SK-N-SH (cell line): ENCODE measurements at regions not wholly inside any gene's neighbourhood (a gene's known extent, or its start where the extent isn't known, plus 50 kb on each side); places are given as distances from the start of the nearest gene placed in this dataset.

Experiments
- CTCF ChIA-PET: fragments of 300-600, 350-600 bp; formaldehyde crosslinking; extraction: SDS; loops from one replicate; lab custom pipeline; 2021; lab: Yijun Ruan, JAX
- POLR2A ChIA-PET: fragments of 350-600 bp; sonication (Branson Sonifier 250); formaldehyde crosslinking; extraction: SDS; loops from one replicate; lab custom pipeline; 2020; ENCODE audit warnings: antibody characterized with exemption, inconsistent platforms; lab: Yijun Ruan, JAX
- DNase-seq: peaks from one replicate; pipeline ENCODE4 v3.0.0; 2012
- H2AFZ ChIP-seq: fragments of 200-600 bp; sonication (generic); 2 replicates; pipeline ENCODE4 v1.8.1; 2016; ENCODE audit warnings: antibody characterized with exemption, mild to moderate bottlenecking, low read depth
- H3F3A ChIP-seq: fragments of 200-600 bp; sonication (generic); replicated peaks from 2 replicates; pipeline ENCODE3; 2016; ENCODE audit warnings: antibody characterized with exemption, mild to moderate bottlenecking; ENCODE audit not compliant: insufficient read depth
- H3K27ac ChIP-seq, 2 experiments: fragments of 200-500 bp in 1 of 2; fragments of 200-600 bp in 1 of 2; sonication (Bioruptor generic) in 1 of 2; sonication (generic), shearing (Covaris generic) in 1 of 2; 2 replicates each; pipeline versions ENCODE4 v1.5.1 to v1.6.1; 2014 to 2016; ENCODE audit warnings: low read depth in 2 of 2, inconsistent platforms in 1 of 2, low read length in 1 of 2, mild to moderate bottlenecking in 1 of 2, mixed read lengths in 1 of 2
- H3K27me3 ChIP-seq: fragments of 200-600 bp; sonication (generic), shearing (Covaris generic); 2 replicates; pipeline ENCODE4 v1.6.1; 2016; ENCODE audit warnings: mixed run types; ENCODE audit not compliant: insufficient read depth
- H3K36me3 ChIP-seq, 2 experiments: fragments of 200-500 bp in 1 of 2; fragments of 200-600 bp in 1 of 2; sonication (Bioruptor generic) in 1 of 2; sonication (generic) in 1 of 2; replicated peaks in 1 of 2; 2 replicates each; pipeline versions ENCODE3 to v1.5.1; 2014 to 2016; ENCODE audit warnings: low read length in 1 of 2, mild to moderate bottlenecking in 1 of 2; ENCODE audit not compliant: insufficient read depth in 2 of 2, control insufficient read depth in 1 of 2
- H3K4me1 ChIP-seq, 2 experiments: fragments of 200-500 bp in 1 of 2; fragments of 200-600 bp in 1 of 2; sonication (Bioruptor generic) in 1 of 2; sonication (generic), shearing (Covaris generic) in 1 of 2; 2 replicates each; pipeline versions ENCODE4 v1.5.1 to v1.6.1; 2014 to 2016; ENCODE audit warnings: low read depth in 1 of 2, low read length in 1 of 2, mixed run types in 1 of 2; ENCODE audit not compliant: insufficient read depth in 2 of 2, control insufficient read depth in 1 of 2
- H3K4me2 ChIP-seq: fragments of 200-600 bp; sonication (generic), shearing (Covaris generic); 2 replicates; pipeline ENCODE4 v1.6.1; 2017; ENCODE audit warnings: mixed run types
- H3K4me3 ChIP-seq, 2 experiments: fragments of 200-500 bp in 1 of 2; fragments of 200-600 bp in 1 of 2; sonication (Bioruptor generic) in 1 of 2; sonication (generic), shearing (Covaris generic) in 1 of 2; 2 replicates each; pipeline versions ENCODE4 v1.5.1 to v1.8.1; 2014 to 2016; ENCODE audit warnings: low read depth in 2 of 2, inconsistent platforms in 1 of 2, low read length in 1 of 2, mild to moderate bottlenecking in 1 of 2, mixed read lengths in 1 of 2, moderate library complexity in 1 of 2
- H3K79me2 ChIP-seq: fragments of 200-600 bp; sonication (generic); 2 replicates; pipeline ENCODE4 v1.8.1; 2017; ENCODE audit warnings: mild to moderate bottlenecking; ENCODE audit not compliant: insufficient read depth
- H3K9ac ChIP-seq: fragments of 200-600 bp; sonication (generic); 2 replicates; pipeline ENCODE4 v1.6.1; 2017; ENCODE audit warnings: mixed run types
- H3K9me2 ChIP-seq: fragments of 200-600 bp; sonication (generic); 2 replicates; pipeline ENCODE4 v1.6.1; 2017; ENCODE audit warnings: mixed run types
- H3K9me3 ChIP-seq: fragments of 200-600 bp; sonication (generic); 2 replicates; pipeline ENCODE4 v1.6.1; 2017; ENCODE audit warnings: mixed run types, mild to moderate bottlenecking, moderate library complexity
- H4K20me1 ChIP-seq: fragments of 200-600 bp; sonication (generic); 2 replicates; pipeline ENCODE4 v1.6.1; 2017; ENCODE audit warnings: mild to moderate bottlenecking, mixed run types; ENCODE audit not compliant: insufficient read depth
- EZH2phosphoT487 ChIP-seq: fragments of 200-600 bp; sonication (generic); IDR thresholded peaks from 2 replicates; pipeline ENCODE4 v1.6.1; 2017; ENCODE audit warnings: low read depth, mixed run types, mild to moderate bottlenecking, antibody characterized with exemption, moderate library complexity, borderline replicate concordance
- FOSL2 ChIP-seq: IDR thresholded peaks from 2 replicates; pipeline ENCODE4 v1.4.0; 2012; ENCODE audit warnings: low read depth, mild to moderate bottlenecking, moderate library complexity, borderline replicate concordance
- FOXJ3 ChIP-seq: sonication (generic); formaldehyde crosslinking; IDR thresholded peaks from 2 replicates; pipeline ENCODE4 v1.5.1; 2020; ENCODE audit warnings: mild to moderate bottlenecking, missing genetic modification reagents
- IRF3 ChIP-seq: fragments of 150-350 bp; IDR thresholded peaks from 2 replicates; pipeline ENCODE4 v1.6.1; 2016; ENCODE audit warnings: mild to moderate bottlenecking, low read depth, low read length
- MXI1 ChIP-seq: IDR thresholded peaks from 2 replicates; pipeline ENCODE4 v1.6.1; 2012; ENCODE audit warnings: mild to moderate bottlenecking, low read depth, low read length, improper control_type of control experiment
- NRF1 ChIP-seq: IDR thresholded peaks from 2 replicates; pipeline ENCODE4 v1.6.1; 2012; ENCODE audit warnings: low read depth, mild to moderate bottlenecking, low read length
- PBX3 ChIP-seq: IDR thresholded peaks from 2 replicates; pipeline ENCODE4; 2012
- POLR2AphosphoS5 ChIP-seq: IDR thresholded peaks from 2 replicates; pipeline ENCODE4 v1.6.1; 2012; ENCODE audit warnings: low read depth, low read length
- RAD21 ChIP-seq: IDR thresholded peaks from 2 replicates; pipeline ENCODE4 v1.6.1; 2012; ENCODE audit warnings: mild to moderate bottlenecking, low read length
- RCOR1 ChIP-seq: fragments of 150-350 bp; IDR thresholded peaks from 2 replicates; pipeline ENCODE4 v1.6.1; 2017; ENCODE audit warnings: antibody characterized with exemption, low read length
- REST ChIP-seq: IDR thresholded peaks from 2 replicates; pipeline ENCODE4 v1.6.1; 2012; ENCODE audit warnings: mild to moderate bottlenecking, low read depth, low read length, moderate library complexity
- SIN3A ChIP-seq: IDR thresholded peaks from 2 replicates; pipeline ENCODE4 v1.6.1; 2012; ENCODE audit warnings: low read depth, mild to moderate bottlenecking, low read length, moderate library complexity, borderline replicate concordance
- TEAD4 ChIP-seq: IDR thresholded peaks from 2 replicates; pipeline ENCODE4 v1.4.0; 2012; ENCODE audit warnings: mild to moderate bottlenecking, borderline replicate concordance; ENCODE audit not compliant: insufficient read depth
- USF2 ChIP-seq: fragments of 150-350 bp; IDR thresholded peaks from 2 replicates; pipeline ENCODE4 v1.6.1; 2017; ENCODE audit warnings: antibody characterized with exemption, low read length, low read depth, borderline replicate concordance
- YY1 ChIP-seq: IDR thresholded peaks from 2 replicates; pipeline ENCODE4 v1.4.0; 2012; ENCODE audit warnings: low read depth, mild to moderate bottlenecking
- WGBS: methylation state at CpG from one replicate; pipeline ENCODE4 v1.1.6; 2017; ENCODE audit warnings: low lambda C conversion rate; 5-methylcytosine and 5-hydroxymethylcytosine counted together

GRCh38 chr18:56028514-56028913 is 440.5 kb upstream of the TCF4 start (continued):
- no peak for TF ChIP-seq SIN3A
- TF ChIP-seq RAD21, result no peak
- TF ChIP-seq YY1, result no peak
- no peak for TF ChIP-seq FOSL2
- no peak for TF ChIP-seq EZH2phosphoT487
- TF ChIP-seq TEAD4, result no peak
- TF ChIP-seq USF2, result no peak

GRCh38 chr18:56026509-56026908 is 438.5 kb upstream of the TCF4 start:
- no peaks in the 10 kb centered on the region for H3K9me3 ChIP-seq
- TF ChIP-seq PBX3, result no peak
- TF ChIP-seq MXI1, result no peak
- no peak for TF ChIP-seq EZH2phosphoT487
- TF ChIP-seq RCOR1, result no peak
- TF ChIP-seq FOXJ3, result no peak
- no peak for TF ChIP-seq FOSL2
- no peak for TF ChIP-seq NRF1
- TF ChIP-seq TEAD4, result no peak
- TF ChIP-seq POLR2AphosphoS5, result no peak
- no peak for TF ChIP-seq SIN3A
- TF ChIP-seq RAD21, result no peak
- TF ChIP-seq REST, result no peak
- no peak for TF ChIP-seq IRF3
- ChIA-PET CTCF (no interaction called here), POLR2A (no interaction called here)
- H3K4me1 ChIP-seq, result no peaks in the 10 kb centered on the region; a peak in 2 of 4 replicates
- H4K20me1 ChIP-seq, result no peaks in the 10 kb centered on the region
- no peak overlapping the region for H3K9ac ChIP-seq
- no peaks in the 10 kb centered on the region for H3F3A ChIP-seq
- no peaks in the 10 kb centered on the region for H3K36me3 ChIP-seq
- H3K4me3 ChIP-seq, result no peak overlapping the region
- H3K79me2 ChIP-seq, result no peaks in the 10 kb centered on the region
- 54% methylated on average over 2 of the region's 2 CpGs for WGBS
- no peak for DNase-seq
- H3K27ac ChIP-seq, result no peak overlapping the region
- no peaks in the 10 kb centered on the region for H3K9me2 ChIP-seq
- no peaks in the 10 kb centered on the region for H3K27me3 ChIP-seq
- no peak overlapping the region for H2AFZ ChIP-seq
- H3K4me2 ChIP-seq, result no peak overlapping the region
